ENCODE measurements at regions not wholly inside any gene's neighbourhood (a gene's known extent, or its start where the extent isn't known, plus 50 kb on each side); places are given as distances from the start of the nearest gene placed in this dataset.

GRCh38 chr3:154615471-154615870 lies 185.5 kb upstream of the GPR149 start:
- TF ChIP-seq EGR1 (IDR thresholded peaks at IDR 0.05) (no peak), EP300 (IDR thresholded peaks at IDR 0.05; ENCODE audit: borderline replicate concordance) (no peak), MAX (IDR thresholded peaks at IDR 0.05) (no peak), RAD21 (IDR thresholded peaks at IDR 0.05; ENCODE audit: low read depth) (no peak), REST (IDR thresholded peaks at IDR 0.05; ENCODE audit: low read depth) (no peak), NFIC (IDR thresholded peaks at IDR 0.05) (no peak), CEBPB (IDR thresholded peaks at IDR 0.05) (no peak), ZBTB7A (IDR thresholded peaks at IDR 0.05; ENCODE audit: low read depth) (no peak), YY1 (IDR thresholded peaks at IDR 0.05; ENCODE audit: low read depth) (no peak), TAF1 (IDR thresholded peaks at IDR 0.05; ENCODE audit: low read depth) (no peak), TCF12 (IDR thresholded peaks at IDR 0.05; ENCODE audit: low read depth) (no peak), USF1 (IDR thresholded peaks at IDR 0.05) (no peak), FOXM1 (IDR thresholded peaks at IDR 0.05; ENCODE audit: borderline replicate concordance, low read depth) (no peak)
